OCI-LY1 (cell line): ENCODE measurements at regions not wholly inside any gene's neighbourhood (a gene's known extent, or its start where the extent isn't known, plus 50 kb on each side); places are given as distances from the start of the nearest gene placed in this dataset.

Experiments used
- H2AFZ ChIP-seq: fragments of 200-600 bp; sonication (generic), shearing (Covaris generic); 2 replicates; pipeline ENCODE4 v1.6.0; 2014; ENCODE audit warnings: antibody characterized with exemption, mild to moderate bottlenecking, low read length
- H3F3A ChIP-seq: fragments of 200-600 bp; sonication (generic), shearing (Covaris generic); 2 replicates; pipeline ENCODE4 v1.6.0; 2014; ENCODE audit warnings: mild to moderate bottlenecking, antibody characterized with exemption, low read length, moderate library complexity; ENCODE audit not compliant: insufficient read depth
- H3K27ac ChIP-seq: fragments of 200-600 bp; sonication (generic); 2 replicates; pipeline ENCODE4 v1.5.1; 2014; ENCODE audit warnings: low read length, mixed run types, mild to moderate bottlenecking, low read depth; ENCODE audit not compliant: poor library complexity, severe bottlenecking
- H3K27me3 ChIP-seq: fragments of 200-600 bp; sonication (generic); 2 replicates; pipeline ENCODE4 v1.6.0; 2014; ENCODE audit warnings: antibody characterized with exemption, mild to moderate bottlenecking, low read length, moderate library complexity; ENCODE audit not compliant: insufficient read depth
- H3K36me3 ChIP-seq: fragments of 200-600 bp; sonication (generic); 2 replicates; pipeline ENCODE4 v1.6.1; 2014; ENCODE audit warnings: mild to moderate bottlenecking, antibody characterized with exemption, low read length, moderate library complexity, mixed read lengths; ENCODE audit not compliant: insufficient read depth
- H3K4me1 ChIP-seq: fragments of 200-600 bp; sonication (generic); 2 replicates; pipeline ENCODE4 v1.5.1; 2014; ENCODE audit warnings: mild to moderate bottlenecking, low read length, moderate library complexity; ENCODE audit not compliant: insufficient read depth, severe bottlenecking
- H3K4me2 ChIP-seq: fragments of 200-600 bp; sonication (generic), shearing (Covaris generic); 2 replicates; pipeline ENCODE4 v1.6.1; 2014; ENCODE audit warnings: low read length
- H3K4me3 ChIP-seq: fragments of 200-600 bp; sonication (generic); 2 replicates; pipeline ENCODE4 v1.5.1; 2014; ENCODE audit warnings: low read length, low read depth, mild to moderate bottlenecking, mixed read lengths; ENCODE audit not compliant: poor library complexity, severe bottlenecking
- H3K79me2 ChIP-seq: fragments of 200-600 bp; shearing (Covaris generic); 2 replicates; pipeline ENCODE4 v1.6.1; 2016; ENCODE audit warnings: mixed run types, low read length, mixed read lengths; ENCODE audit not compliant: insufficient read depth
- H3K9ac ChIP-seq: fragments of 200-600 bp; sonication (generic), shearing (Covaris generic); 2 replicates; pipeline ENCODE4 v1.6.1; 2014; ENCODE audit warnings: mild to moderate bottlenecking, low read length, mixed read lengths
- H3K9me2 ChIP-seq: fragments of 200-600 bp; sonication (generic), shearing (Covaris generic); 2 replicates; pipeline ENCODE4 v1.6.1; 2014; ENCODE audit warnings: low read depth, mild to moderate bottlenecking, low read length, mixed read lengths
- H3K9me3 ChIP-seq: fragments of 200-600 bp; shearing (Covaris generic); 2 replicates; pipeline ENCODE4 v1.6.1; 2014; ENCODE audit warnings: low read length, mixed read lengths
- H4K20me1 ChIP-seq: fragments of 200-600 bp; sonication (generic), shearing (Covaris generic); 2 replicates; pipeline ENCODE4 v1.6.0; 2016; ENCODE audit warnings: mild to moderate bottlenecking, low read length; ENCODE audit not compliant: insufficient read depth
- CTCF ChIP-seq: fragments of 200-600 bp; sonication (generic), shearing (Covaris generic); IDR thresholded peaks from 2 replicates; pipeline ENCODE4 v1.5.1; 2017; ENCODE audit warnings: mild to moderate bottlenecking, antibody characterized with exemption, low read length, moderate library complexity, mixed read lengths
- EZH2 ChIP-seq: fragments of 200-600 bp; sonication (generic), shearing (Covaris generic); IDR thresholded peaks from 2 replicates; pipeline ENCODE4 v1.8.0; 2017; ENCODE audit warnings: borderline replicate concordance, mixed run types, mild to moderate bottlenecking, antibody characterized with exemption, low read length, moderate library complexity, mixed read lengths

GRCh38 chrX:2568125-2568524 lies 67.3 kb upstream of the DHRSX start:
- Histone ChIP-seq H3K9ac (no peak overlapping the region), H4K20me1 (no peaks in the 10 kb centered on the region), H3K36me3 (no peaks in the 10 kb centered on the region; the same call in 1 of the 2 replicates), H3F3A (no peaks in the 10 kb centered on the region), H3K4me2 (no peak overlapping the region), H3K4me3 (no peak overlapping the region), H2AFZ (no peak overlapping the region), H3K27me3 (no peaks in the 10 kb centered on the region), H3K79me2 (no peaks in the 10 kb centered on the region), H3K4me1 (peaks cover 4% of the 10 kb centered on the region), H3K9me2 (no peaks in the 10 kb centered on the region), H3K9me3 (0 out of 2 replicates have a peak, but pooled peaks cover 6% of the 10 kb centered on the region), H3K27ac (no peak overlapping the region)
- TF ChIP-seq CTCF: no peak
- TF ChIP-seq EZH2: no peak

- H4K20me1 ChIP-seq: no peaks in the 10 kb centered on the region
- 0 out of 2 replicates have a peak, but pooled peaks cover 6% of the 10 kb centered on the region for H3K9me3 ChIP-seq
- H3K9me2 ChIP-seq: no peaks in the 10 kb centered on the region
- H3F3A ChIP-seq: no peaks in the 10 kb centered on the region
- no peak overlapping the region for H2AFZ ChIP-seq
- no peak overlapping the region for H3K9ac ChIP-seq
- no peaks in the 10 kb centered on the region for H3K4me1 ChIP-seq
- H3K36me3 ChIP-seq: no peaks in the 10 kb centered on the region; the same call in 1 of the 2 replicates
- TF ChIP-seq EZH2 (no peak), CTCF (no peak)
- H3K4me2 ChIP-seq: no peak overlapping the region
- H3K27me3 ChIP-seq: no peaks in the 10 kb centered on the region
- no peaks in the 10 kb centered on the region for H3K79me2 ChIP-seq
- no peak overlapping the region for H3K4me3 ChIP-seq
- no peak overlapping the region for H3K27ac ChIP-seq
Measured at GRCh38 chrX:2566055-2566454, 65.3 kb upstream of the DHRSX start.

- no peaks in the 10 kb centered on the region; the same call in 1 of the 2 replicates for H3K36me3 ChIP-seq
- H3K4me1 ChIP-seq: no peaks in the 10 kb centered on the region
- no peak overlapping the region for H2AFZ ChIP-seq
- H3F3A ChIP-seq: no peaks in the 10 kb centered on the region
- TF ChIP-seq CTCF (no peak), EZH2 (no peak)
- no peaks in the 10 kb centered on the region for H4K20me1 ChIP-seq
- no peaks in the 10 kb centered on the region for H3K9me3 ChIP-seq
- H3K9me2 ChIP-seq: no peaks in the 10 kb centered on the region
- no peak overlapping the region for H3K27ac ChIP-seq
- H3K79me2 ChIP-seq: no peaks in the 10 kb centered on the region
- no peak overlapping the region for H3K4me3 ChIP-seq
- no peak overlapping the region for H3K9ac ChIP-seq
- no peak overlapping the region for H3K4me2 ChIP-seq
- no peaks in the 10 kb centered on the region for H3K27me3 ChIP-seq
Measured at GRCh38 chrX:2561456-2561855, 60.7 kb upstream of the DHRSX start.
